HUES48 (cell line): ENCODE measurements at regions not wholly inside any gene's neighbourhood (a gene's known extent, or its start where the extent isn't known, plus 50 kb on each side); places are given as distances from the start of the nearest gene placed in this dataset.
"Not testable (repeated sequence)": the region's sequence is repeated elsewhere in the genome, so short reads cannot be mapped to it uniquely, and the experiment has no call there.

Experiments used
- H3K27ac ChIP-seq: one replicate; pipeline ENCODE4 v1.7.0; 2013; ENCODE audit warnings: low read depth, low read length, inconsistent platforms
- H3K27me3 ChIP-seq: 2 replicates; pipeline ENCODE4 v1.6.1; 2013; ENCODE audit warnings: mild to moderate bottlenecking, low read length; ENCODE audit not compliant: control insufficient read depth, insufficient read depth
- H3K36me3 ChIP-seq: 2 replicates; pipeline ENCODE4 v1.6.1; 2013; ENCODE audit warnings: low read length; ENCODE audit not compliant: control insufficient read depth, insufficient read depth
- H3K4me1 ChIP-seq: 2 replicates; pipeline ENCODE4 v1.6.1; 2013; ENCODE audit warnings: mild to moderate bottlenecking, low read length; ENCODE audit not compliant: control insufficient read depth, insufficient read depth
- H3K4me3 ChIP-seq: 2 replicates; pipeline ENCODE4 v1.5.1; 2013; ENCODE audit warnings: mild to moderate bottlenecking, low read depth, low read length
- H3K9ac ChIP-seq: 2 replicates; pipeline ENCODE4 v1.6.1; 2013; ENCODE audit warnings: mild to moderate bottlenecking, low read depth, low read length, moderate library complexity
- H3K9me3 ChIP-seq: 2 replicates; pipeline ENCODE4 v1.6.1; 2013; ENCODE audit warnings: low read length; ENCODE audit not compliant: control insufficient read depth, insufficient read depth

- no peaks in the 10 kb centered on the region for H3K27me3 ChIP-seq
- H3K4me3 ChIP-seq, result no peak overlapping the region
- no peak overlapping the region for H3K27ac ChIP-seq
- no peak overlapping the region for H3K9ac ChIP-seq
- peaks cover 8% of the 10 kb centered on the region for H3K4me1 ChIP-seq
- no peaks in the 10 kb centered on the region for H3K36me3 ChIP-seq
- no peaks in the 10 kb centered on the region for H3K9me3 ChIP-seq
These were observed 121.1 kb downstream of the OXSM start for GRCh38 chr3:25910997-25911396.

GRCh38 chr3:25911525-25912295 is 121.8 kb downstream of the OXSM start:
- no peaks in the 10 kb centered on the region for H3K9me3 ChIP-seq
- H3K27ac ChIP-seq, result no peak overlapping the region
- no peak overlapping the region for H3K4me3 ChIP-seq
- H3K9ac ChIP-seq, result no peak overlapping the region
- no peaks in the 10 kb centered on the region for H3K36me3 ChIP-seq
- no peaks in the 10 kb centered on the region for H3K27me3 ChIP-seq
- peaks cover 1% of the 10 kb centered on the region; the same call in 1 of the 2 replicates for H3K4me1 ChIP-seq

DNA sequence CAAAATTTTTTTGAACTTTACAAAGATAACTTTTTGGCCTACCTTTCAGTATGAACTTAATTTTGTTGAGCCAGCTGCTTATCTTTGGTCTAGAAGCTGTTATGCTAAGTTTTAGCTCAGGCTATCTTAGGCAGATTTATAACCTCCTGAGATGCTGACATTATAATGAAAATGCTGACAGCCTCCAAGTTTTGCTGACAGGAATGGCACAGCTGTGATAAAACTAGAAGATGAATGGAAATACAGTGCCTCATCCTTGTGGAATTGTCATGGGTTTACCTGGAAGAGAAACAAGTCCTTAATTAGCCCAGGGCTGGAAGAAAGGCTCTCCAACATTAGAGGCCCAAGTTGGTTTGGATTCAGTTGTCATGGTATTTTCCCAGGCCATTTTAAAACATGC is 123.3 kb downstream of the OXSM start:
- Histone ChIP-seq H3K36me3 (no peaks in the 10 kb centered on the region), H3K9me3 (no peaks in the 10 kb centered on the region), H3K27me3 (no peaks in the 10 kb centered on the region), H3K9ac (no peak overlapping the region), H3K27ac (no peak overlapping the region), H3K4me3 (no peak overlapping the region), H3K4me1 (no peaks in the 10 kb centered on the region; the same call in 1 of the 2 replicates)

- no peak overlapping the region for H3K4me3 ChIP-seq
- no peak overlapping the region for H3K9ac ChIP-seq
- H3K36me3 ChIP-seq, result no peaks in the 10 kb centered on the region
- H3K27ac ChIP-seq, result no peak overlapping the region
- H3K9me3 ChIP-seq, result no peaks in the 10 kb centered on the region
- no peaks in the 10 kb centered on the region for H3K27me3 ChIP-seq
- no peaks in the 10 kb centered on the region; the same call in 1 of the 2 replicates for H3K4me1 ChIP-seq
These were observed 125.8 kb downstream of the OXSM start for GRCh38 chr3:25915673-25916072.

- Histone ChIP-seq H3K4me1 (no peaks in the 10 kb centered on the region; the same call in 1 of the 2 replicates), H3K9me3 (no peaks in the 10 kb centered on the region), H3K4me3 (no peak overlapping the region), H3K36me3 (no peaks in the 10 kb centered on the region), H3K27me3 (no peaks in the 10 kb centered on the region), H3K27ac (no peak overlapping the region), H3K9ac (no peak overlapping the region)
These were observed 126.4 kb downstream of the OXSM start for GRCh38 chr3:25916321-25916720.

DNA sequence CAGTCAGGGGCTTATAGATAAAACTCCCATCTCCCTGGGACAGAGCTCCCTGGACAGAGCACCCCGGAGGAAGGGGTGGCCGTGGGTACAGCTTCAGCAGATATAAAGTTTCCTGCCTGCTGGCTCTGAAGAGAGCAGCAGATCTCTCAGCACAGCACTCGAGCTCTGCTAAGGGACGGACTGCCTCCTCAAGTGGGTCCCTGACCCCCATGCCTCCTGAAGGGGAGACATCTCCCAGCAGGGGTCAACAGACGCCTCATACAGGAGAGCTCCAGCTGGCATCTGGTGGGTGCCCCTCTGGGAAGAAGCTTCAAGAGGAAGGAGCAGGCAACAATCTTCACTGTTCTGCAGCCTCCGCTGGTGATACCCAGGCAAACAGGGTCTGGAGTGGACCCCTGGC is 142.1 kb downstream of the OXSM start:
- H3K9me3 ChIP-seq, H3K4me3 ChIP-seq: not testable (repeated sequence)

GRCh38 chr3:25938566-25939325 is 148.9 kb downstream of the OXSM start:
- Histone ChIP-seq H3K4me1 (no peaks in the 10 kb centered on the region), H3K9me3 (no peaks in the 10 kb centered on the region), H3K9ac (no peak overlapping the region), H3K36me3 (no peaks in the 10 kb centered on the region), H3K4me3 (no peak overlapping the region), H3K27ac (no peak overlapping the region), H3K27me3 (no peaks in the 10 kb centered on the region)

More for the DNA sequence above, 142.1 kb downstream of the OXSM start:
- H3K27ac ChIP-seq, H3K9ac ChIP-seq, H3K27me3 ChIP-seq, H3K4me1 ChIP-seq, H3K36me3 ChIP-seq: not testable (repeated sequence)

DNA sequence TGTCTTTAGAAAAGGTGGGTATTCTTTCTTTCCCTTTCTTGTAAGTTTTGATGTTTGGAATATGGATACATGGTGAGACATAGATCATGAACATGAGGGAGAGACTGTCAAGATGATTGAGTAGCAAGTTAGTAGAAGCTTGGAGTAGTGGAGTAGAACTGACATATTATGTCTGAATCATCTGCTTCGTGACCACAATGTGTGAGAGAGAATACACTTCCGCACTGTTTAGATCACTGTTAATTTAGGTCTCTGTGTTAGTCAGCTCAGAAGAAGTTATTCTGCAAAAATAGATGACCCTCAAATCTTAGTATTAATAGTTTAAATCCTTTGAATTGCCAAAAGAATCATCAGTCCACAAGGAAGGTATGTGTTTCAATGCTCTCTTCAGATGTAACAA is 151.0 kb downstream of the OXSM start:
- no peaks in the 10 kb centered on the region for H3K4me1 ChIP-seq
- H3K36me3 ChIP-seq, result no peaks in the 10 kb centered on the region
- H3K9me3 ChIP-seq, result no peaks in the 10 kb centered on the region
- no peak overlapping the region for H3K4me3 ChIP-seq
- H3K27ac ChIP-seq, result no peak overlapping the region
- no peak overlapping the region for H3K9ac ChIP-seq
- no peaks in the 10 kb centered on the region for H3K27me3 ChIP-seq

GRCh38 chr3:25944329-25944728 is 154.4 kb downstream of the OXSM start:
- Histone ChIP-seq H3K9me3 (no peaks in the 10 kb centered on the region), H3K9ac (no peak overlapping the region), H3K27ac (no peak overlapping the region), H3K4me1 (no peaks in the 10 kb centered on the region), H3K4me3 (no peak overlapping the region), H3K36me3 (no peaks in the 10 kb centered on the region), H3K27me3 (no peaks in the 10 kb centered on the region)

DNA sequence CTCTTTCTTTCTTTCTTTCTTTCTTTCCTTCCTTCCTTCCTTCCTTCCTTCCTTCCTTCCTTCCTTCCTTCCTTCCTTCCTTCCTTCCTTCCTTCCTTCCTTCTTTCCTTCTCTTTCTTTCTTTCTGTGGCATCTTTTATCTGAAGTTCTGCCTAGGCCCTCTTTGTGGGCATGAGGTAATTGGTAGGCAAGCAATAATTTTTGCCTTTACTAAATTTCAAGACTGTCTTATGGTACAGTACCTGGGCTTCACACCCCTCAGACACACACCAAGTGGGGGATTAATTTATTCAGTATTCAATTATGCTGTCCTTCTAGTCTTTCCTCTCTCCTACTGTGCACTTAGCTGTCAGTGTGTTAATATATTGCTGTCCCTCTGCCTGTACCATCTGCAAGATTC is 155.5 kb downstream of the OXSM start:
- Histone ChIP-seq H3K4me1 (no peaks in the 10 kb centered on the region), H3K9me3 (no peaks in the 10 kb centered on the region), H3K27me3 (no peaks in the 10 kb centered on the region), H3K9ac (no peak overlapping the region), H3K36me3 (no peaks in the 10 kb centered on the region), H3K4me3 (no peak overlapping the region), H3K27ac (no peak overlapping the region)

GRCh38 chr3:25945836-25946235 is 155.9 kb downstream of the OXSM start:
- Histone ChIP-seq H3K36me3 (no peaks in the 10 kb centered on the region), H3K27ac (no peak overlapping the region), H3K27me3 (no peaks in the 10 kb centered on the region), H3K4me1 (no peaks in the 10 kb centered on the region), H3K9ac (no peak overlapping the region), H3K4me3 (no peak overlapping the region), H3K9me3 (no peaks in the 10 kb centered on the region)
